MM.1S (cell line): ENCODE measurements at regions not wholly inside any gene's neighbourhood (a gene's known extent, or its start where the extent isn't known, plus 50 kb on each side); places are given as distances from the start of the nearest gene placed in this dataset.

Experiments used
- EZH2phosphoT487 ChIP-seq: fragments of 300-600 bp; sonication (generic); IDR thresholded peaks from 2 replicates; pipeline ENCODE4 v1.6.1; 2018; ENCODE audit warnings: antibody characterized with exemption, low read length
- TF ChIP-seq, protein P1 (sequence below): fragments of 300-600 bp; sonication (generic); IDR thresholded peaks from 2 replicates; pipeline ENCODE4 v1.5.1; 2016; ENCODE audit warnings: antibody characterized with exemption, low read length, mixed read lengths

DNA sequence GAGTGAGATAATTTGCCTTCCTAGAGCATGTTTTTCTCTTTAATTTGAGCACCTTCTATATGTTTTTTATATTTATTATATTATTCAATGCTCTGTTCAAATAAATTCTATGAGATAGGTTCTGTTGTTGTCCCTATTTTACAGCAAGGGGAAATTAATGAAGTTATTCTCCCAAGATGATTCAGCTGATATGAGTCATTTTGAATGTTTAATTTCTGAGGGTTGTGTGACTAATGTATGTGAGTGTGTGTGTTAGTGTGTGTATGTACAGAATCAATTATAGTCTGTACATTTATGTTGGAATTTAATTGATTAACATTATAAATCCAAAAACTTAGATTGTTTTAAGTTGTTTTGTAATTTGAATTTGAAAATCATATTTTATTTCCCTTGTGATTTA is 1536.7 kb upstream of the B3GALT2 start:
- TF ChIP-seq, protein P1, sequence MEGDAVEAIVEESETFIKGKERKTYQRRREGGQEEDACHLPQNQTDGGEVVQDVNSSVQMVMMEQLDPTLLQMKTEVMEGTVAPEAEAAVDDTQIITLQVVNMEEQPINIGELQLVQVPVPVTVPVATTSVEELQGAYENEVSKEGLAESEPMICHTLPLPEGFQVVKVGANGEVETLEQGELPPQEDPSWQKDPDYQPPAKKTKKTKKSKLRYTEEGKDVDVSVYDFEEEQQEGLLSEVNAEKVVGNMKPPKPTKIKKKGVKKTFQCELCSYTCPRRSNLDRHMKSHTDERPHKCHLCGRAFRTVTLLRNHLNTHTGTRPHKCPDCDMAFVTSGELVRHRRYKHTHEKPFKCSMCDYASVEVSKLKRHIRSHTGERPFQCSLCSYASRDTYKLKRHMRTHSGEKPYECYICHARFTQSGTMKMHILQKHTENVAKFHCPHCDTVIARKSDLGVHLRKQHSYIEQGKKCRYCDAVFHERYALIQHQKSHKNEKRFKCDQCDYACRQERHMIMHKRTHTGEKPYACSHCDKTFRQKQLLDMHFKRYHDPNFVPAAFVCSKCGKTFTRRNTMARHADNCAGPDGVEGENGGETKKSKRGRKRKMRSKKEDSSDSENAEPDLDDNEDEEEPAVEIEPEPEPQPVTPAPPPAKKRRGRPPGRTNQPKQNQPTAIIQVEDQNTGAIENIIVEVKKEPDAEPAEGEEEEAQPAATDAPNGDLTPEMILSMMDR: no peak
- TF ChIP-seq EZH2phosphoT487: no peak
